HEK293T (cell line): ENCODE measurements at regions not wholly inside any gene's neighbourhood (a gene's known extent, or its start where the extent isn't known, plus 50 kb on each side); places are given as distances from the start of the nearest gene placed in this dataset.

Source experiments
- ARNT ChIP-seq: fragments of 450-650 bp; IDR thresholded peaks from 2 replicates; pipeline ENCODE4 v1.6.1; 2017; ENCODE audit warnings: mild to moderate bottlenecking
- BHLHE40 ChIP-seq: fragments of 450-650 bp; IDR thresholded peaks from 2 replicates; pipeline ENCODE4 v1.6.1; 2016; ENCODE audit warnings: mild to moderate bottlenecking, moderate library complexity, borderline replicate concordance
- ELF4 ChIP-seq: fragments of 450-650 bp; IDR thresholded peaks from 2 replicates; pipeline ENCODE4 v1.6.1; 2017; ENCODE audit warnings: antibody characterized with exemption
- FOXA1 ChIP-seq: fragments of 450-650 bp; IDR thresholded peaks from 2 replicates; pipeline ENCODE4 v1.6.1; 2016; ENCODE audit warnings: mild to moderate bottlenecking
- FOXK2 ChIP-seq: fragments of 450-650 bp; IDR thresholded peaks from 2 replicates; pipeline ENCODE4 v1.6.1; 2016; ENCODE audit warnings: mild to moderate bottlenecking
- FOXM1 ChIP-seq: fragments of 450-650 bp; IDR thresholded peaks from 2 replicates; pipeline ENCODE4 v1.6.1; 2017; ENCODE audit warnings: mild to moderate bottlenecking, borderline replicate concordance
- L3MBTL2 ChIP-seq: fragments of 450-650 bp; conservative IDR thresholded peaks from 2 replicates; pipeline ENCODE4 v1.6.1; 2016; ENCODE audit warnings: mild to moderate bottlenecking
- LEF1 ChIP-seq: fragments of 450-650 bp; IDR thresholded peaks from 2 replicates; pipeline ENCODE4 v1.6.1; 2017; ENCODE audit warnings: mild to moderate bottlenecking, borderline replicate concordance
- NFRKB ChIP-seq: fragments of 450-650 bp; IDR thresholded peaks from 2 replicates; pipeline ENCODE4 v1.6.1; 2016; ENCODE audit warnings: mild to moderate bottlenecking, moderate library complexity
- SP1 ChIP-seq: fragments of 450-650 bp; IDR thresholded peaks from 2 replicates; pipeline ENCODE4 v1.6.1; 2017
- TARDBP ChIP-seq: fragments of 450-650 bp; IDR thresholded peaks from 2 replicates; pipeline ENCODE4 v1.6.1; 2016
- ZNF384 ChIP-seq: fragments of 450-650 bp; IDR thresholded peaks from 2 replicates; pipeline ENCODE4 v1.6.1; 2016
- TF ChIP-seq, protein P1 (sequence below): fragments of 450-650 bp; IDR thresholded peaks from 2 replicates; pipeline ENCODE4 v1.6.1; 2016

DNA sequence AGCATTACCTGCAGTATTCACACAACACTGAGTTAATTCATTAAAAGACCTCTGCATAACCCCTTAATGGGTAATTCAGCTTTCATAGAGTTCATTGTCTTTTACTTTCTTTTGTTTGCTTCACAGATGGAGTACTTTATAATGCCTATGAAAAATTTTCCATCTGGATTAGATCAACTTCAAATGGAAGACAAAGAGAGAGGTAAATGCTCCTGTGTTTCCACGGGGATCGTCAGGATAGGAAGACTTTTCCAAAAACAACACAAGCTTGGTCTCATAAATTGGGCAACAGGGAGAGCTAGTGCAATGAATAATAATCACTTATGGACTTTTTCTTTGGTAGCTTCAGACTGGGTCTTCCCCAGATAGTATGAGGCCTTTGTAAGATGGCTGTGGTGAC, 100.7 kb downstream of the ICOS start:
- TF ChIP-seq SP1 = no peak
- TF ChIP-seq ELF4 = no peak
- no peak for TF ChIP-seq L3MBTL2
- TF ChIP-seq ZNF384 = no peak
- TF ChIP-seq LEF1 = no peak
- no peak for TF ChIP-seq BHLHE40
- TF ChIP-seq NFRKB = no peak
- no peak for TF ChIP-seq FOXM1
- TF ChIP-seq, protein P1, sequence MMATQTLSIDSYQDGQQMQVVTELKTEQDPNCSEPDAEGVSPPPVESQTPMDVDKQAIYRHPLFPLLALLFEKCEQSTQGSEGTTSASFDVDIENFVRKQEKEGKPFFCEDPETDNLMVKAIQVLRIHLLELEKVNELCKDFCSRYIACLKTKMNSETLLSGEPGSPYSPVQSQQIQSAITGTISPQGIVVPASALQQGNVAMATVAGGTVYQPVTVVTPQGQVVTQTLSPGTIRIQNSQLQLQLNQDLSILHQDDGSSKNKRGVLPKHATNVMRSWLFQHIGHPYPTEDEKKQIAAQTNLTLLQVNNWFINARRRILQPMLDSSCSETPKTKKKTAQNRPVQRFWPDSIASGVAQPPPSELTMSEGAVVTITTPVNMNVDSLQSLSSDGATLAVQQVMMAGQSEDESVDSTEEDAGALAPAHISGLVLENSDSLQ = no peak
- no peak for TF ChIP-seq FOXK2
- no peak for TF ChIP-seq TARDBP
- no peak for TF ChIP-seq ARNT
- no peak for TF ChIP-seq FOXA1
